ENCODE measurements at regions not wholly inside any gene's neighbourhood (a gene's known extent, or its start where the extent isn't known, plus 50 kb on each side); places are given as distances from the start of the nearest gene placed in this dataset.
"Not testable (repeated sequence)": the region's sequence is repeated elsewhere in the genome, so short reads cannot be mapped to it uniquely, and the experiment has no call there.

DNA sequence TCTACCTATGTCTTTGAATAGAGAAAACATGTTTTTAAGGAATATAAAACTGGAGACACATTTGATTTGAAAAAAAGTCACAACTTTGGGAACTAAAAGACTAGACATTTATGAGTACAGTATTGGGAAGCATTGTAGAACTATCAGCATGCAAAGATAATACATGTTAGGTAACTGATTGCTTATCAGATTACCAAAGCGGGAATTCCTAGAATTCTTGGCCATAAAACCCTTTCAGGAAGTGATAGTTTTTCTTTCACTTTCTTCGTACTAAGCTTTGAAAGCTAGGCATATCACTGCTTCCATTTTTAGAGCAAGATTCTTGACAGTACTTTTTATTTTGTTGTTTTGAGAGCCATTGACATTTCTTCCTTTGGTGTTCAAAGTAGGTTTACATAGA, 646.6 kb upstream of the PITX2 start:
- no peak for DNase-seq (ENCODE audit: low spot score)

DNA sequence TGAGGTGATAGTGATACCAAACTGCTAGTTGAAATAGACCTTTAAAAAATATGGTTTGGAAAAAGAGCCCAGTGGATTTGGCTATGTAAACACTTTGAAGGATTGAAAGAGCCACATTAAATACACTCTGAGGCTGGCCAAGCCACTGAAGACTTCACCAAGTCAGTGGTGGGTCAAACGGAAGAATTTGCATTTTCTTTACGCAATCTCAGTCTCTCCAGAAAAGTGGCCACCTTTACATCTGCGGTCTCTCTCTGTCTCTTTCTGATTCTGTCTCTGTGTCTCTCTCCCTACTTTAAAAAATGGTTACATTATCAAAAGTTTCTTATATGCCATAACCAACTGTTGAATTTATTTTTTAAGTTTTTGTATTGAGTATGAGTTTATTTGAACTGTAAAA, 651.2 kb upstream of the PITX2 start:
- no peak for DNase-seq (ENCODE audit: low spot score)

DNA sequence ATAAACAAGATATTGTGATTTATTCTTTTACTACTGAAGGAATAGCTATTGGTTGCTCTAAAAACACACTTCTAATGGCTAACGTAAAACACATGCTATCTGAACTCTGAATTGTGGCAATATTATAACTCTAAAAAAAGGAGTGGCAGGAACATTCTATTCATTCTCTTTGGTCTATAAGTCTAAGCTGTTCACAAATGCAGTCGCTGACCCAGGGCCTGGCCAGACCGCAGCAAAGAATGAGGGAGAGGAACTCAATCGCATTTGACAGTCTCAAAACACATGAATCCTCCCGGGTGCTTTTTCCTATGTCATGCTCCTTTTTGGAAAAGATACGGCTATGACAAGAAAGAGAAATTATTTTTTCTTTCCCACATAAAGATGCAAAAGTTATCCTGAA, 651.6 kb upstream of the PITX2 start:
- DNase-seq (ENCODE audit: low spot score), result no peak

DNA sequence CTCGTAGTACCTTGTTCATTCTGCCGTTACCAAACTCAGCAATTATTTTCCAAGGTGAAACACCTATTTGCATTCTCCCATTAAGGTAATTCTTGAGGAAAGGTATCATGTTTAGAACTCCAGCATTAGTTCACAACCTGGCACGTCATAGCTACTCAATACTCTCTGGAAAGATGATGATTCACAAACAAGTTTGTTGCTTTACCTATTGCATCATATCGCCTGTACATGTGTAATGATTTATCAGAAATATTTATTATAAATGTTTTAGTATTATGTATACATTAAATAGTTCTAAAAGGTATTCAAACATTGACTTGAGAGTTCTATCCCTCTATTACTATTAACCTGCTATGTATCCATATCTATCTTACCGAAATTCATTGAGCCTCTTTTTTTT, 658.3 kb upstream of the PITX2 start:
- no peak for DNase-seq (ENCODE audit: low spot score)

DNA sequence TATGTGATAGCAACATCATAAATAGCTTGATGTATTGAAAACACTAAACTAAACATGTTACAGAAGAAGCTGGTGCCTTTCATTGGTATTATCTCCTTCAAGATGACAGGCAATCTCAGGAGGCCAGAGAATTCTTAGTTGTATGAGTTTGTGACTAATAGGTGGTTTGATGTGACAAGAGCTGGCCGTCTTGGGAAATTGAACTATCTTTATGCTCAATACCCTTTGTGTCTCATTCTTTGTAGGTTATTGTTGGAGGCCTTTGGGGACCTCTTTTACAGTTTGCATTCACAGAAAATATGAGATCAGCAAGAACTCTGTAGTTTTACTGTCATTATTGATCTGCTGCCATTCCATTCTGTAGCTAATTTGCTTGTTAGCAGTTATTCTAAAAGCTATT, 659.2 kb upstream of the PITX2 start:
- no peak for DNase-seq (ENCODE audit: low spot score)

DNA sequence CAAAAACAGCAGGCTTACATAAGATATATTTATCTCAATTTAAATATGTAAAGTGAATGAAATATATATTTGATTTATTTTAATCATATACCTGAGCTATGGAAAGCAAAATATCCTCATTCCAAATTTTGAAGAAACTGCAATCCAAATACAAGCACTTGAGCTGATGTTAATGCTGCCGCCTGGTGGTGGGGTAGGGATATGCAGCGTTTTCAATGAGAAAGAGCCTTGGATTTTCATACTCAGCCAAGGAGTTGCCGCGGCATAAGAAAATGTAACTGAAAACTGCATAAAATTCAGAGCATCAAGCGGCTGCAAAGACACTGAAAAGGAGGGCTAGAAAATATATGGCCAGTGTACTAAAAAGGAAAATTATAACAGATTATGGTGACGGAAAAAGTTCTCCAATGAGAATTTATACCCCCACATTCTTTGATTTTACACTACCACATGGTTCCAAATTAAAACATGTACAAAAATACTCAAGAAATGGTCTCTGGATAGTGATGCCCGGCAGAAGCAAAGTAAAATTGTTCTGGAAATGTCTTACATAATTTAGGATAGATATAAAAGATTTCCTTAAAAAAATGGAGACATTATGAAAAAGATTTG, 660.3 kb upstream of the PITX2 start:
- peak; percentile 56 for DNase-seq (ENCODE audit: low spot score)

DNA sequence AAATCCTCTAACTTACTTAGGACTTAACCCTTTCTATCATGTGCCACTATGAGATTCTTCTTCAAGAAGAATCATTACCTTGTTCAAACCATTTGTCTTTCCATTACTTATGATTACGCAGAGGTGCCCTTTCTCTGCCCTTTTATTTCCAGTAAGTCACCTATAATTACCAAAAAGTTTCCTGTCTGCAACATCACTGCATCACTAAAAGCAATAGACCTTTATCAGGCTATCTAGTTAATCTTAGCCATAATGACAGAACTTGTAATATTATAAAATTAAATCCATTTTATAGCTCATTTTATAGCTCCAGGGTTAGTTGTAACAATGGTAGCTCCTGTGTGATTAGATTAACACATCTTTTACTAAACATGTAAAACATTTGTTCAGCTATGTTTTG, 673.6 kb upstream of the PITX2 start:
- DNase-seq (ENCODE audit: low spot score), result no peak

DNA sequence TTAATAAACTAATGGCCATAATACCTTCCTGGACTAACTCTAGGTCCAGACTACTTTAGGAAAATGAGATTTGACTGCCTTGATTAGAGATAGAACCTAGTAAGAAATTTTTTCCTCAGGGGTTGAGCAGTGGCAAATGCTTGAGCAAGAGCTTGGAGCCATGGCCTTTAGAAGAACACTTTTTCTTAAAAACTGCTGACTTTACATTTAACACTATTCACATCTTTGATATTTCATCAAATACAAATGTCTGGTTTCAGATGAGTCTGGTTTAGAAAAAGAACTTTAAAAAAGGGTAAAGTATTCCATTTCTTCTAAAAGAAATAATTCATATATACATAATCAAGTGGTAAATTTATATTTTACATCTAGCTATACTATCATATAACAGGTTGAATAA, 680.9 kb upstream of the PITX2 start:
- no peak for DNase-seq (ENCODE audit: low spot score)

DNA sequence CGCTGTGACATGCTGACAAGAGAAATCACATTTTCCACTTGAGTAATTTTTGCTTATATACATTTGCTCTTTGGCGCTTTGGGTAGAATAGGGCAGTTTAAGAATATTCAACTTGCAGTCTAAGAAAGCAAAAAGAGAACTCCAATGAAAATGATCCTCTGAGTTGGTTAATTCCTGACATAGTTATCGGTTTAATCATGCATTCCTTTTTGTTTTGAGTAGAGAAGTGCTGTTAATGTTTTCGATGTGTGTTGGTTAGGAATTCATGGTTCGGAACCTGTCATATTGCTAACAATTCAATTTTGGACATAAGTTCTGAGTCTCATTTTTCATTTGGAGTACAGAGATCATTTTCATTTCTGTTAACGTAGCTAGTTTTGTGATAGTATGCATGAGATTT, 700.6 kb upstream of the PITX2 start:
- DNase-seq (ENCODE audit: low spot score), result no peak

DNA sequence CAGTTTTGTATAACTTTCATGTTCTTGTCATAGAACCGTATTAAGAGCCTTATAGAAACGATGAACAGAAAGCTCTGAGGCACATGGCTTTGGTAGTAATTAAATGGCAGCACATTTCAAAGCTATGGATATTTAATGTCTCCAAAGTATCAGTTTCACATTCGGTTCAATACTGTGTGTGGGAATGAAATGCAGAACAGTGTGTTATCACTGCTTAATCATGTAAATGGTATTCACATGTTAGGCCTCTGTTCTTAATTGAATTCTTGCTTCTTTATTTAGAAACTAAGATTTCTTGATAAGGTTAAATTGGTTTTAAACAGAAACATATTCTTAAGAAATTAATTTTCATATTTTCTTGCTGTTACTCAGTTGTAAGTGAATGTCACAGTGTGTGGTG, 701.0 kb upstream of the PITX2 start:
- no peak for DNase-seq (ENCODE audit: low spot score)

DNA sequence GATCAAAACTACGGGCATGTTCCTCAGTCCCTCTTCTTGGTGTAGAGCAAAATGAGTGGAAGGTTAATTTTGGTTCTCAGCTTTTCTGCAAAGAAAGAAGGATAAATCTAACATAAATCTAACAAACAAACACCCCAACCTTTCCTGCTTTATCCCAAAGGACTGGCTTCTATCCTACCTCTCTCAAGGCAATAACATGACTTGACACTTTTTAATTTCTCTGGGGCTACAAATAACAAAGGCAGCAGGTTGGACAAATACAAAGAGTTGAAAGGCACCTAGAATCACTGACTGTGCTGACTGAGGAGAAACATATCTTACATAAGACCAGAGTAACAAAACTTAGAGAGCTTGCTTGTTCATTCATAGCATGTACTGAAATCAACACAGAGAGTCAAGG, 703.6 kb upstream of the PITX2 start:
- no peak for DNase-seq (ENCODE audit: low spot score)

DNA sequence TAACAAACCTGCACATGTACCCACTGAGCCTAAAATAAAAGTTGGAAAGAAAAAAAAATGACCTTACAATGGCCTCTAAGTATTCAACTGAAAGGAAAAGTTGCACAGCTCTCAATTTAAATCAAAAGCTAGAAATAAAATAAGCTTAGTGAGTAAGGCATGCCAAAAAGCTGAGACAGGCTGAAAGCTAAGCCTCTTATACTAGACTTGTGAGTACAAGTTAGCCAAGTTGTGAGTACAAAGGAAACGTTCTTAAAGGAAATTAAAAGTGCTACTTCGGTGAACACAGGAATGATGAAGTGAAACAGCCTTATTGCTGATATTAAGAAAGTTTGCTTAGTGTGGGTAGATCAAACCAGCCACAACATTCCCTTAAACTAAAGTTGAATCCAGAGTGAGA, 707.9 kb upstream of the PITX2 start:
- DNase-seq (ENCODE audit: low spot score), result no peak

DNA sequence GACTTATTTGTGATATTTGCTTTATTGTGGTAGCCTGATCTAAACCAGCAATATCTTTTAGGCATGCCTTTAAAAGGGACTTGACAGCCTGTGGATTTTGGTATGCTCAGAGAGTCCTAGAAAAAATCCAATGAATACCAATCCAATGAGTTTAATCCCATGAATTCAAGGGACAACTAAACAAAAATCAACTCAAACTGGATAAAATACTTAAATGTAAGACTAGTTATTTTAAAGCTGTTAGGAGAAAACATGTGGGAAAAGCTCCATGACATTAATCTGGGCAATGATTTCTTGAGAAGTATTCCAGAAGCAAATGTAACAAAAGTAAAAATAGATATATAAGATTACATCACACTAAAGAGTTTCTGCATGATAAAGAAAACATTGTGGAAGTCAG, 711.5 kb upstream of the PITX2 start:
- DNase-seq (ENCODE audit: low spot score), result no peak

DNA sequence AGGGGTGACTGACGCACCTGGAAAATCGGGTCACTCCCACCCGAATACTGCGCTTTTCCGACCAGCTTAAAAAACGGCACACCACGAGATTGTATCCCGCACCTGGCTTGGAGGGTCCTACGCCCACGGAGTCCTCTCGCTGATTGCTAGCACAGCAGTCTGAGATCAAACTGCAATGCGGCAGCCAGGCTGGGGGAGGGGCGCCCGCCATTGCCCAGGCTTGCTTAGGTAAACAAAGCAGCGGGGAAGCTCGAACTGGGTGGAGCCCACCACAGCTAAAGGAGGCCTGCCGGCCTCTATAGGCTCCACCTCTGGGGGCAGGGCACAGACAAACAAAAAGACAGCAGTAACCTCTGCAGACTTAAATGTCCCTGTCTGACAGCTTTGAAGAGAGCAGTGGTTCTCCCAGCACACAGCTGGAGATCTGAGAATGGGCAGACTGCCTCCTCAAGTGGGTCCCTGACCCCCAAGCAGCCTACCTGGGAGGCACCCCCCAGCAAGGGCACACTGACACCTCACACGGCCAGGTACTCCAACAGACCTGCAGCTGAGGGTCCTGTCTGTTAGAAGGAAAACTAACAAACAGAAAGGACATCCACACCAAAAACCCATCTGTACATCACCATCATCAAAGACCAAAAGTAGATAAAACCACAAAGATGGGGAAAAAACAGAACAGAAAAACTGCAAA, 714.5 kb upstream of the PITX2 start:
- DNase-seq (ENCODE audit: low spot score), result not testable (repeated sequence)

DNA sequence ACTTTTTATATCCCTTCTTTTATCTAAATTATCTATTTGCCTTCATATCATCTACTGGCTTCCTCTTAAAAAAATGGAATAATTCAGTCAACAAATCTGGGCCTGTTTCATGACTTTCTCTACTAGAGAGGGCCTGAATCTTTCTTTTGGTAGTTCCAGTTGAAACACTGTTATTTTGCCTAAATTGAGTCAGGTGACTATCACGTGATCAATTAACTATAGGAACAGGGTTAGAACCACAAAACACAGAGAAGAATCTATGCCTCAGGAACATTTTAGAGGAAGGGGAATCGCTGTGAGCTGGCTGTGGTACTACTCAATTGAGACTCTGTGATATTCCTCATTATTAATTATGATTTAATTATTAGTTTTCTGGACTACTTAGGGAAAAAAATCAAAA, 736.7 kb upstream of the PITX2 start:
- no peak for DNase-seq (ENCODE audit: low spot score)

DNA sequence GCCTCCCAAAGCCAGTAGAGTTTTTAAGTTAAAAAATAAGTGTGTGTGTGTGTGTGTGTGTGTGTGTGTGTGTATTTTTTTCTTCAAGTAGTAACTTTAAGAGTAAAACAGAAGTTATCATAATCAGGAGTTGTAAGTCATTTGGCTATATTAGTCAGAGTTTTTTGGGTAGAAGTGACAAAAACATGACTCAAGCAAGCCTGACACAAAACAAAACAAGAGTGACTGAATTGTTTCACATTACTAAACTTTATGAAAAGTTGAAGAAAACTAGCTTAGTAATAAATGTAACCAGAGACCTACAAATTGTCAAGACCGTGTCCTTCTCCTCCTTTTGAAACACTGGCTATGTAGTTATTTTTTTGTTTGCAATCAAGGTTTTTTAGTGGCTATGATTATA, 738.0 kb upstream of the PITX2 start:
- no peak for DNase-seq (ENCODE audit: low spot score)

DNA sequence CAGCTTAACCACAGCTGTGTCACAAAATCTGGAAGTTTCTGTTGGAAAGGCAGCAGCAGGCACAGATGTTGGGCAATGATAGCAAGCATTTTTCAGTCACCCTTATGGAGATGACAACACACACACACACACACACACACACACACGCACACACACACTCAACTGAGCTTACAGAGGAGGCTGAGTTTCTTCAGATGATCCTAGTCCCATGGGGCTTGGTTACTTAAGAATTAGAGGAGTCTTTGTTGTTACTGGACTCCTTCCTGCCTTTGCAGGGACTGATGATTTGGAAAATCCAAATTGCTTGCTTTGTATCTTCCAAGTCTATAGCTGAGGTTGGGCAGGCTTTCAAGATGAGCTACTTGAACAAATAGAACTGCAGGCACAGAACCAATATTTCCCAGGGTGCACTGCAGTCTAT, 740.1 kb upstream of the PITX2 start:
- DNase-seq (ENCODE audit: low spot score), result no peak

DNA sequence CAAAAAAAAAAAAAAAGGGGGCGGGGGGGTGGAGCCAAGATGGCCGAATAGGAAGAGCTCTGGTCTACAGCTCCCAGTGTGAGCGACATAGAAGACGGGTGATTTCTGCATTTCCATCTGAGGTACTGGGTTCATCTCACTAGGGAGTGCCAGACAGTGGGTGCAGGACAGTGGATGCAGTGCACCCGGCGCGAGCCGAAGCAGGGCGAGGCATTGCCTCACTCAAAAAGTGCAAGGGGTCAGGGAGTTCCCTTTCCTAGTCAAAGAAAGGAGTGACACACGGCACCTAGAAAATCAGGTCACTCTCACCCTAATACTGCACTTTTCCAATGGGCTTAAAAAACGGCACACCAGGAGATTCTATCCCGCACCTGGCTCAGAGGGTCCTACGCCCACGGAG, 755.0 kb upstream of the PITX2 start:
- not testable (repeated sequence) for DNase-seq (ENCODE audit: low spot score)

DNA sequence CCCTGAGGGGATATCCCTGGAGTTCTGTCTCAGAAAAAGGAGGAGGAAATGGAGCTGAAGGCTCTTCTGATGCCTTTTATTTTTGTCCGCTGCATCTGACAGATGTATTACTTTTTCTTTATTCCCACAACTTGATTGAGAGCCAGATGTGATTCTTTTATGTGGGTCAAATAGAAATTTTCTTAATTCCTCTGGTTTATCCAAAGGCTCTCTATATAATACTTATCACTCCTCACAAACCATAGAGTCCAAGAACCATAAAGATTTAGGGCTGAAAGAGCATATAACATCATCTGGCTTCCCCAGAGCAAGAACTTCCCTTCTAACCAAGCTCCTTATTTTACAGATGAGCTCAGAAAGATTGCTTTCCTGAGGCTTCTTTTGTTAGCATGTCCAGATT, 756.7 kb upstream of the FAM241A start:
- no peak for DNase-seq (ENCODE audit: low spot score)

DNA sequence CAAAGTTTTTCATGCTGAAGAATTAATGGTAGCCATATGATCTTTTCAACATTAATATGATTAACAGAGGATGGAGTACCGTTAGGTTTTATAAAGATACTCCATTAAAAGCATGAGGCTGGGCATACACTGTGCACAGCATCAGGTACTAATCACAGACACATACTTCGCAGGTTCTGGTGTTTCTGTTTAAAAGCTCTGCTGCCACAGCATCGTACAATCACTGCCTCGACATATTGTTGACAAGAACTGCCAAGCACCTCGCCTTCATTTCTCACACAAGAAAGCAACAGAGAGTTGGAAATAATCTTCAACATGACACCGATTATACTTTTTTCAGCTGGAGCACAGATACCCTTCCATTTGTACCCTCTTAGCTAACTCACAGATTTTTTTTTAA, 753.4 kb upstream of the FAM241A start:
- no peak for DNase-seq (ENCODE audit: low spot score)

DNA sequence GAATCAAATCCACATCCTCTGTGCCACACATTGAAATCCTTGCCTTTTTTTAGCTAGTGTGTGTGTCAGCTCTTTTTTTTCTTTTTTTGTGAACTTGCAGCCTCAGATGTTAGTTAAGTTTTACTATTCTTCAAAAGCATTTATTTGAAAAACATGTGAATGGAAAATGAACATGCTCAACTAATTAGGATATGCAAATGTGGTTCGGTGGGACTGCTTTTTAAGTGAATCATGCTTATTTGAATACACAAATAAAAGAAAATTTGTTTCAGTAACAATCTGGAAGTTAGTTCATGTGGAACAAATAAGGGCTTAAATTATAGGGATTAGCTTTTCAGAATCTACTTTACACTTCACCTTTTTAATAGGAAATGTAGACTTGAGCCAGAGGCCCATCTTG, 751.5 kb upstream of the FAM241A start:
- no peak for DNase-seq (ENCODE audit: low spot score)

DNA sequence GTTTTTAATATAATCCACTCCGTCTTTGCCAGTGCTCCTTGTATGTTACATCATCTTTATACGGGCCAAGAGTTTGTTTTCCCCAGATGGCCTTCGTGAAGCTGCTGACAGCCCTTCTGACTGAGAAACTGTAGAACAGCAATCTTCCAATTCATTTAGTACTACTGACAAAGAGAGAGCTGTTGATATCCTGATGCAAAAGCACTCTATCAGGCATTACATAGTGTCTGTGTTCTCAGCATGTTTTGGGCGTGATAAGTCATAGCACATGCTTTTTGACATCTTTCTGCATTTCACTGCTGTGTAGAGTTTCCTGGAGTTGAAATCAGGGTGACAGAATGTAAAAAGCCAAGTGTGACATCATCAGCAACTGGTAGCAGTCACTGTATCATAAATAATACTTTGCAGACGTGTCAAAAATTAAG, 746.3 kb upstream of the FAM241A start:
- DNase-seq (ENCODE audit: low spot score), result no peak

DNA sequence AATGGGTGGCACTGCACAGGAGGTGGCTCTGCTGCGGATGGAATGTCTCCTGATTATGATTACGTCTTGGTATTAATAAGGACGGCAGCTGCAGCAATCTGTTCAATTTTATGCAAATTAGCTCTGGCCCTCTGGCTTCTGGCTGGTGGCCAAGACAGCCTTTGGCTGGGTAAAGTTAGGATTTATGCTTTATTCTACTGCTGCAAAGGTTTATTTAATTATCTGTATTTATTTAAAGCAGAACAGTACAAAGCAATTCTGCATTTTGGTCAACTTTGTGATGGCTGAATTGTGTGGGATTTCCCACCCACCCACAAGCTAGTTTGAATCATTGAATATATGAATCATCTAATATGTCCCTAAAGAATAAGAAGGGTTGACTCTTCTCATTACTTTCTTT, 745.6 kb upstream of the FAM241A start:
- no peak for DNase-seq (ENCODE audit: low spot score)

DNA sequence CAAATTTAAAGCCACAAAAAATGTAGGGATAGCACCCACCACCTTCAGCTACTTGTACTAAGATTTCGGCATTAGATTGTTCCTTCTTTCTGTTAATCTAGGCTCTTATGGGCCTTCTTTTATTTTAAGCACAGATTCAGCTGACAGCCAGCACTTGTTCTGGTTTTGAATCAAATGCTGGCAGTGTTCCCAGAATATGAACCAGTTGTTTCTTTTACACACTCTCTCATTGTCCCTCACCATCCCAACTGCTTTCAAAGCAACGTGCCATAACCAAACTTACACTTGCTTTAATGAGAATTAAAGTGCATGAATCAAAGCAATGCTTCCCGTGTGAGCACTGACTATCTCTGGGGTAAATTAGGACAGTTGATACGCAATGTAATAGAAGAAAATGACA, 744.5 kb upstream of the FAM241A start:
- peak; percentile 68 for DNase-seq (ENCODE audit: low spot score)

Data from COLO829 (cell line).